ENCODE measurements at regions not wholly inside any gene's neighbourhood (a gene's known extent, or its start where the extent isn't known, plus 50 kb on each side); places are given as distances from the start of the nearest gene placed in this dataset.

DNA sequence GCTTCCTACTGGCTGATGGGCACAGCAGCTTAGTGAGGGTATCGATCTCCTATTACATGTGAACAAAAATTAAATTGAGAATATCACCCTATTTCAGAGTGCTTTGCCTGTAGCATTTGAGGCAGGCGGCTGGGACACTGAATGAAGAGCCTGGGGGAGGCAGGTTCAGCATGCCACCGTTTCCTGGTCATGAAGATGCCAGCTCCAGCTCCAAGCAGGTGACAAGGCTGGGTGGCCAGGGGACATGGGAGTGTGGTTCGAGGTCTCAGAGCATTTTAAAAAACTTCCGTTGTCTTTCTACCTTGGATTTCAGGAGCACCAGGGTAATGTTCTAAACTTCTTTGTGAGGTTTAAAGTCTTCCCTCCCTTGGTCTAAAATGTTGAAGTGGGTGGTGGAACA, 158.2 kb downstream of the RPLP1 start:
- H3K27ac ChIP-seq (ENCODE audit: low read depth in 1 of 2, low read length in 2 of 2): no peak overlapping the region
- no peaks in the 10 kb centered on the region for H3K4me1 ChIP-seq (ENCODE audit: control insufficient read depth in 4 of 4, insufficient read depth in 4 of 4, low read length in 3 of 4)
- H3K9ac ChIP-seq (ENCODE audit: low read depth in 1 of 2, low read length in 2 of 2): no peak overlapping the region
- peaks cover 0 to 2% (median 0%) of the 10 kb centered on the region in 4 donors for H3K36me3 ChIP-seq (ENCODE audit: control insufficient read depth in 4 of 4, insufficient read depth in 3 of 4, low read depth in 1 of 4, low read length in 3 of 4)
- H3K4me3 ChIP-seq (ENCODE audit: low read depth in 1 of 3, low read length in 3 of 3): no peak overlapping the region
- TF ChIP-seq FOXA2 (IDR thresholded peaks at IDR 0.05): no peak
- TF ChIP-seq SP1 (IDR thresholded peaks at IDR 0.05): no peak
- no peak for TF ChIP-seq HNF4G (IDR thresholded peaks at IDR 0.05)
- TF ChIP-seq, protein P1, sequence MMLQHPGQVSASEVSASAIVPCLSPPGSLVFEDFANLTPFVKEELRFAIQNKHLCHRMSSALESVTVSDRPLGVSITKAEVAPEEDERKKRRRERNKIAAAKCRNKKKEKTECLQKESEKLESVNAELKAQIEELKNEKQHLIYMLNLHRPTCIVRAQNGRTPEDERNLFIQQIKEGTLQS (IDR thresholded peaks at IDR 0.05): no peak
- no peak for TF ChIP-seq JUND (IDR thresholded peaks at IDR 0.05)
- no peak for TF ChIP-seq FOXA1 (IDR thresholded peaks at IDR 0.05)
- no peak for TF ChIP-seq HNF4A (conservative IDR thresholded peaks at IDR 0.05)
- TF ChIP-seq, protein P2, sequence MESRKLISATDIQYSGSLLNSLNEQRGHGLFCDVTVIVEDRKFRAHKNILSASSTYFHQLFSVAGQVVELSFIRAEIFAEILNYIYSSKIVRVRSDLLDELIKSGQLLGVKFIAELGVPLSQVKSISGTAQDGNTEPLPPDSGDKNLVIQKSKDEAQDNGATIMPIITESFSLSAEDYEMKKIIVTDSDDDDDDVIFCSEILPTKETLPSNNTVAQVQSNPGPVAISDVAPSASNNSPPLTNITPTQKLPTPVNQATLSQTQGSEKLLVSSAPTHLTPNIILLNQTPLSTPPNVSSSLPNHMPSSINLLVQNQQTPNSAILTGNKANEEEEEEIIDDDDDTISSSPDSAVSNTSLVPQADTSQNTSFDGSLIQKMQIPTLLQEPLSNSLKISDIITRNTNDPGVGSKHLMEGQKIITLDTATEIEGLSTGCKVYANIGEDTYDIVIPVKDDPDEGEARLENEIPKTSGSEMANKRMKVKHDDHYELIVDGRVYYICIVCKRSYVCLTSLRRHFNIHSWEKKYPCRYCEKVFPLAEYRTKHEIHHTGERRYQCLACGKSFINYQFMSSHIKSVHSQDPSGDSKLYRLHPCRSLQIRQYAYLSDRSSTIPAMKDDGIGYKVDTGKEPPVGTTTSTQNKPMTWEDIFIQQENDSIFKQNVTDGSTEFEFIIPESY (IDR thresholded peaks at IDR 0.05): no peak
- TF ChIP-seq RAD21 (IDR thresholded peaks at IDR 0.05): no peak
- no peak for TF ChIP-seq NR2F2 (IDR thresholded peaks at IDR 0.05)
- no peak for TF ChIP-seq YY1 (IDR thresholded peaks at IDR 0.05)
- TF ChIP-seq RXRA (IDR thresholded peaks at IDR 0.05): no peak
- no peak for TF ChIP-seq TAF1 (conservative IDR thresholded peaks at IDR 0.05)
- TF ChIP-seq, protein P3, sequence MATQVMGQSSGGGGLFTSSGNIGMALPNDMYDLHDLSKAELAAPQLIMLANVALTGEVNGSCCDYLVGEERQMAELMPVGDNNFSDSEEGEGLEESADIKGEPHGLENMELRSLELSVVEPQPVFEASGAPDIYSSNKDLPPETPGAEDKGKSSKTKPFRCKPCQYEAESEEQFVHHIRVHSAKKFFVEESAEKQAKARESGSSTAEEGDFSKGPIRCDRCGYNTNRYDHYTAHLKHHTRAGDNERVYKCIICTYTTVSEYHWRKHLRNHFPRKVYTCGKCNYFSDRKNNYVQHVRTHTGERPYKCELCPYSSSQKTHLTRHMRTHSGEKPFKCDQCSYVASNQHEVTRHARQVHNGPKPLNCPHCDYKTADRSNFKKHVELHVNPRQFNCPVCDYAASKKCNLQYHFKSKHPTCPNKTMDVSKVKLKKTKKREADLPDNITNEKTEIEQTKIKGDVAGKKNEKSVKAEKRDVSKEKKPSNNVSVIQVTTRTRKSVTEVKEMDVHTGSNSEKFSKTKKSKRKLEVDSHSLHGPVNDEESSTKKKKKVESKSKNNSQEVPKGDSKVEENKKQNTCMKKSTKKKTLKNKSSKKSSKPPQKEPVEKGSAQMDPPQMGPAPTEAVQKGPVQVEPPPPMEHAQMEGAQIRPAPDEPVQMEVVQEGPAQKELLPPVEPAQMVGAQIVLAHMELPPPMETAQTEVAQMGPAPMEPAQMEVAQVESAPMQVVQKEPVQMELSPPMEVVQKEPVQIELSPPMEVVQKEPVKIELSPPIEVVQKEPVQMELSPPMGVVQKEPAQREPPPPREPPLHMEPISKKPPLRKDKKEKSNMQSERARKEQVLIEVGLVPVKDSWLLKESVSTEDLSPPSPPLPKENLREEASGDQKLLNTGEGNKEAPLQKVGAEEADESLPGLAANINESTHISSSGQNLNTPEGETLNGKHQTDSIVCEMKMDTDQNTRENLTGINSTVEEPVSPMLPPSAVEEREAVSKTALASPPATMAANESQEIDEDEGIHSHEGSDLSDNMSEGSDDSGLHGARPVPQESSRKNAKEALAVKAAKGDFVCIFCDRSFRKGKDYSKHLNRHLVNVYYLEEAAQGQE (IDR thresholded peaks at IDR 0.05): no peak
- TF ChIP-seq GABPA (IDR thresholded peaks at IDR 0.05 in 1 of 2, conservative IDR thresholded peaks at IDR 0.05 in 1 of 2): no peak
- TF ChIP-seq, protein P4, sequence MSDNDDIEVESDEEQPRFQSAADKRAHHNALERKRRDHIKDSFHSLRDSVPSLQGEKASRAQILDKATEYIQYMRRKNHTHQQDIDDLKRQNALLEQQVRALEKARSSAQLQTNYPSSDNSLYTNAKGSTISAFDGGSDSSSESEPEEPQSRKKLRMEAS (IDR thresholded peaks at IDR 0.05): no peak
- TF ChIP-seq CTCF (IDR thresholded peaks at IDR 0.05; ENCODE audit: low read depth, low read length, missing input control): no peak
- 95% methylated on average over 5 of the region's 5 CpGs for WGBS
- DNase-seq (ENCODE audit: low spot score): no peak
- no peaks in the 10 kb centered on the region for H3K27me3 ChIP-seq (ENCODE audit: control insufficient read depth in 4 of 4, insufficient read depth in 4 of 4, low read length in 3 of 4)
- H3K9me3 ChIP-seq (ENCODE audit: control insufficient read depth in 4 of 4, low read length in 3 of 4): no peaks in the 10 kb centered on the region

DNA sequence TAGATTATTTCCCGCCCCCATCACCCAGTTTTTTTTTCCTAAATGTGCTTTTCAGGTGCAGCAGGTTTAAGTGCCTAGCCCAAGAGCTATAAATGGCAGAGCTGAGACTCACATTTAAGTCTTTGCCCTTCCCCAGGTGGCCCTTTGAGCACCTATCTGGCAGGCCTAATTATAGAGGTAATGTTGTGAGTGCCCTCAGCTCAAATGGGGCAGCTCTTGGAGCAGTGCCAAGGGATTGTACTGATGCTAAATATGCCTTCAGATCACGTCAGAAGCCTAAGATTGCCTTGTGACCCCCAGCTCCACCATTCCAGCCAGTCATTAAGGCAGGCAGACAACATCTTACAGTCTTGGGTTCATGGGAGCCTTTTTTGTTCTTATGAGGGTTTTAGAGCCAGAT, 159.5 kb downstream of the RPLP1 start:
- no peak for DNase-seq (ENCODE audit: low spot score)
- Histone ChIP-seq H3K4me3 (ENCODE audit: low read depth in 1 of 3, low read length in 3 of 3) (no peak overlapping the region), H3K36me3 (ENCODE audit: control insufficient read depth in 4 of 4, insufficient read depth in 3 of 4, low read depth in 1 of 4, low read length in 3 of 4) (peaks cover 0 to 2% (median 0%) of the 10 kb centered on the region in 4 donors), H3K9me3 (ENCODE audit: control insufficient read depth in 4 of 4, low read length in 3 of 4) (no peaks in the 10 kb centered on the region), H3K27ac (ENCODE audit: low read depth in 1 of 2, low read length in 2 of 2) (no peak overlapping the region), H3K27me3 (ENCODE audit: control insufficient read depth in 4 of 4, insufficient read depth in 4 of 4, low read length in 3 of 4) (no peaks in the 10 kb centered on the region), H3K4me1 (ENCODE audit: control insufficient read depth in 4 of 4, insufficient read depth in 4 of 4, low read length in 3 of 4) (no peaks in the 10 kb centered on the region), H3K9ac (ENCODE audit: low read depth in 1 of 2, low read length in 2 of 2) (no peak overlapping the region)
- 88% methylated on average over 2 of the region's 2 CpGs for WGBS
- TF ChIP-seq RAD21 (IDR thresholded peaks at IDR 0.05) (no peak), EGR1 (IDR thresholded peaks at IDR 0.05; ENCODE audit: low read depth in 2 of 2) (no peak), NR2F2 (IDR thresholded peaks at IDR 0.05) (no peak), SP1 (IDR thresholded peaks at IDR 0.05) (no peak), TAF1 (conservative IDR thresholded peaks at IDR 0.05) (no peak)
- TF ChIP-seq, protein P3 (IDR thresholded peaks at IDR 0.05): no peak
- TF ChIP-seq, protein P2 (IDR thresholded peaks at IDR 0.05): no peak

Data from liver (tissue), 8 donors.